Endodermal cell (in vitro differentiated cells): ENCODE measurements at regions not wholly inside any gene's neighbourhood (a gene's known extent, or its start where the extent isn't known, plus 50 kb on each side); places are given as distances from the start of the nearest gene placed in this dataset.
A peak's percentile ranks its signal among the peaks of the same experiment; 100 is the strongest.

Source experiments
- DNase-seq: peaks from one replicate; pipeline ENCODE4 v3.0.0-alpha.2; 2017
- H3K27ac ChIP-seq: 2 replicates; pipeline ENCODE4 v1.5.1; 2013; ENCODE audit warnings: mild to moderate bottlenecking, low read depth, low read length, moderate library complexity
- H3K27me3 ChIP-seq: 2 replicates; pipeline ENCODE4 v1.6.1; 2013; ENCODE audit warnings: mild to moderate bottlenecking, low read length, moderate library complexity; ENCODE audit not compliant: insufficient read depth, control insufficient read depth, poor library complexity, severe bottlenecking
- H3K36me3 ChIP-seq: 2 replicates; pipeline ENCODE4 v1.7.0; 2013; ENCODE audit warnings: mild to moderate bottlenecking, low read length, moderate library complexity; ENCODE audit not compliant: control insufficient read depth, insufficient read depth
- H3K4me1 ChIP-seq: one replicate; pipeline ENCODE4 v1.7.0; 2013; ENCODE audit warnings: low read length; ENCODE audit not compliant: control insufficient read depth, insufficient read depth
- H3K4me3 ChIP-seq: 2 replicates; pipeline ENCODE4 v1.5.1; 2013; ENCODE audit warnings: mild to moderate bottlenecking, low read length, moderate library complexity
- H3K9ac ChIP-seq: 2 replicates; pipeline ENCODE4 v1.6.1; 2013; ENCODE audit warnings: mild to moderate bottlenecking, low read length, moderate library complexity; ENCODE audit not compliant: poor library complexity, severe bottlenecking; ENCODE audit errors: extremely low read depth
- H3K9me3 ChIP-seq: 2 replicates; pipeline ENCODE4 v1.6.1; 2013; ENCODE audit warnings: mild to moderate bottlenecking, low read length, moderate library complexity; ENCODE audit not compliant: control insufficient read depth
- H3K27ac Mint-ChIP-seq: 2 replicates; pipeline ENCODE4 v1.8.0; 2020; ENCODE audit warnings: mixed read lengths
- H3K27me3 Mint-ChIP-seq: 2 replicates; pipeline ENCODE4 v1.8.0; 2021; ENCODE audit warnings: mild to moderate bottlenecking, mixed read lengths; ENCODE audit not compliant: insufficient read depth
- H3K36me3 Mint-ChIP-seq: 2 replicates; pipeline ENCODE4 v1.8.0; 2020; ENCODE audit warnings: low read depth, mixed read lengths
- H3K4me1 Mint-ChIP-seq: 2 replicates; pipeline ENCODE4 v1.8.0; 2020; ENCODE audit warnings: mixed read lengths
- H3K4me3 Mint-ChIP-seq: 2 replicates; pipeline ENCODE4 v1.8.0; 2020; ENCODE audit warnings: mild to moderate bottlenecking, moderate library complexity, mixed read lengths
- H3K9me3 Mint-ChIP-seq: 2 replicates; pipeline ENCODE4 v1.8.0; 2020; ENCODE audit warnings: mild to moderate bottlenecking, mixed read lengths
- WGBS, 2 experiments: methylation state at CpG; one replicate each; pipeline versions ENCODE4 v1.1.5 to v1.1.7; 2013; ENCODE audit warnings: missing lambda C conversion rate in 2 of 2, mixed read lengths in 1 of 2; ENCODE audit not compliant: insufficient coverage in 1 of 2, insufficient read length in 1 of 2; 5-methylcytosine and 5-hydroxymethylcytosine counted together
- TF ChIP-seq, protein P1 (sequence below): fragments of 200-600 bp; sonication (generic); conservative IDR thresholded peaks from 2 replicates; pipeline ENCODE4 v1.5.0; 2021; ENCODE audit warnings: antibody characterized with exemption, mild to moderate bottlenecking

DNA sequence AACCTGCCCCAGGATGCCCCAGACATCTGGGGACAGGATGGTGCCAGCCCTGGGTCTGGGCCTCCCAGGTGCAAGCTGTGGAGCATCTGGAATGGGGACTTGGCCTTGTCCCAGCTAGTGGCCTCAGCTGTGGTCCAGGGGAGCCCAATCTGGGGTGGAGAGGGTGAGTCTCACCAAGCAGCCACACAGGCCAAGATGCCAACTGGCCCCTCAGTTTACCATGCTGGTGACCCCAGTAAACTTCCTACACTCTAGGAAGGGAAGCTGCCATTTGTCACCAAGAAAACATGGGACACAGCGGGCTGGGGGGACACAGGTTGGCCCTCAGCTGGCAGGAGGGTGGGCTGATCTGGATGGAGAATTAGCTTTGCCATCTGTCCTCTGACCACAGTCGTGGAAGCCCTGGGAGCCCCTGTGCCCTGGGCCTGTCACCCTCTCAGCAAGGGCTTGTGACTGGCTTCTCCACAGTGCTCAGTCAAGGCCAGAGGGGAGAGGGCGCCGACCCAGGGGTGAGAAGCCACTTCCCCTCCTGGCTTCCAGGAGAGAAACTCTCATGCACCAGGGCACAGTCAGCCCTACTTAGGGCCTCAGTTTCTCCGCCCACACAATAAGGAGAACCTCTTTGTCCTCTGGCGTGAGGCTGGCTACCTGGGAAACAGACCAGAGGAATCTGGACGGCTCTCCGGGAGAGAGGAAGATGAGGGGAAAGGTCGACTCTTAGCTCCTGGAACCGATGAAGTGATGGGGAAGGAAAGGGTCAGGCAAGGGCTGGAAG is 126.4 kb upstream of the SMURF2 start:
- Mint-ChIP-seq H3K27ac (no peak overlapping the region), H3K4me1 (no peaks in the 10 kb centered on the region), H3K36me3 (peaks cover 19% of the 10 kb centered on the region), H3K9me3 (no peaks in the 10 kb centered on the region), H3K27me3 (peaks cover 2% of the 10 kb centered on the region), H3K4me3 (no peak overlapping the region)
- Histone ChIP-seq H3K9ac (no peak overlapping the region), H3K27me3 (no peaks in the 10 kb centered on the region), H3K27ac (no peak overlapping the region), H3K9me3 (no peaks in the 10 kb centered on the region), H3K4me1 (no peaks in the 10 kb centered on the region), H3K36me3 (peaks cover 6% of the 10 kb centered on the region), H3K4me3 (no peak overlapping the region)
- WGBS, 2 experiments = 90% methylated on average over 3 to 9 of the region's 10 CpGs
- TF ChIP-seq, protein P1, sequence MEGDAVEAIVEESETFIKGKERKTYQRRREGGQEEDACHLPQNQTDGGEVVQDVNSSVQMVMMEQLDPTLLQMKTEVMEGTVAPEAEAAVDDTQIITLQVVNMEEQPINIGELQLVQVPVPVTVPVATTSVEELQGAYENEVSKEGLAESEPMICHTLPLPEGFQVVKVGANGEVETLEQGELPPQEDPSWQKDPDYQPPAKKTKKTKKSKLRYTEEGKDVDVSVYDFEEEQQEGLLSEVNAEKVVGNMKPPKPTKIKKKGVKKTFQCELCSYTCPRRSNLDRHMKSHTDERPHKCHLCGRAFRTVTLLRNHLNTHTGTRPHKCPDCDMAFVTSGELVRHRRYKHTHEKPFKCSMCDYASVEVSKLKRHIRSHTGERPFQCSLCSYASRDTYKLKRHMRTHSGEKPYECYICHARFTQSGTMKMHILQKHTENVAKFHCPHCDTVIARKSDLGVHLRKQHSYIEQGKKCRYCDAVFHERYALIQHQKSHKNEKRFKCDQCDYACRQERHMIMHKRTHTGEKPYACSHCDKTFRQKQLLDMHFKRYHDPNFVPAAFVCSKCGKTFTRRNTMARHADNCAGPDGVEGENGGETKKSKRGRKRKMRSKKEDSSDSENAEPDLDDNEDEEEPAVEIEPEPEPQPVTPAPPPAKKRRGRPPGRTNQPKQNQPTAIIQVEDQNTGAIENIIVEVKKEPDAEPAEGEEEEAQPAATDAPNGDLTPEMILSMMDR = no peak
- peak; percentile 39 for DNase-seq

DNA sequence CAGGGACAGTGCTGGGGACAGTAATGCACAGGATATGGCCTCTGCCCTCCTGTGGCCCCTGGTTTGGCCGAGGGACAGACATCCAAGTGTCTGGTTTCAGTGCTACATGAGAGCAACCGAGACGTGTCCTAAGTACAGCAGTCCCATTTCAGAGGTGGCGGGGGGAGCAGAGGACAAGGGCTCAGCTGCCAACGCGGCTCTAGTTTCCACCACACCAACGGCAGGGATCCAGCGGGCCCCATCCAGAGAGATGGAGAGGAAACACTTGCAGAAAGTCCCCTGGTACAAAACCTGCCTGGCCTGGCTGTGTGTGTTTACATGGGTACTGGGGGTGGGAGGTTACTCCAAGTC is 125.8 kb upstream of the SMURF2 start:
- Mint-ChIP-seq H3K4me3 (no peak overlapping the region), H3K27ac (no peak overlapping the region), H3K9me3 (no peaks in the 10 kb centered on the region), H3K27me3 (peaks cover 6% of the 10 kb centered on the region), H3K4me1 (no peaks in the 10 kb centered on the region), H3K36me3 (peaks cover 19% of the 10 kb centered on the region)
- Histone ChIP-seq H3K4me3 (no peak overlapping the region), H3K27ac (no peak overlapping the region), H3K9me3 (no peaks in the 10 kb centered on the region), H3K27me3 (no peaks in the 10 kb centered on the region), H3K9ac (no peak overlapping the region), H3K4me1 (no peaks in the 10 kb centered on the region), H3K36me3 (peaks cover 6% of the 10 kb centered on the region)
- DNase-seq = no peak
- WGBS, 2 experiments = 90 to 100% methylated on average over 2 to 8 of the region's 8 CpGs
- TF ChIP-seq, protein P1 = no peak

DNA sequence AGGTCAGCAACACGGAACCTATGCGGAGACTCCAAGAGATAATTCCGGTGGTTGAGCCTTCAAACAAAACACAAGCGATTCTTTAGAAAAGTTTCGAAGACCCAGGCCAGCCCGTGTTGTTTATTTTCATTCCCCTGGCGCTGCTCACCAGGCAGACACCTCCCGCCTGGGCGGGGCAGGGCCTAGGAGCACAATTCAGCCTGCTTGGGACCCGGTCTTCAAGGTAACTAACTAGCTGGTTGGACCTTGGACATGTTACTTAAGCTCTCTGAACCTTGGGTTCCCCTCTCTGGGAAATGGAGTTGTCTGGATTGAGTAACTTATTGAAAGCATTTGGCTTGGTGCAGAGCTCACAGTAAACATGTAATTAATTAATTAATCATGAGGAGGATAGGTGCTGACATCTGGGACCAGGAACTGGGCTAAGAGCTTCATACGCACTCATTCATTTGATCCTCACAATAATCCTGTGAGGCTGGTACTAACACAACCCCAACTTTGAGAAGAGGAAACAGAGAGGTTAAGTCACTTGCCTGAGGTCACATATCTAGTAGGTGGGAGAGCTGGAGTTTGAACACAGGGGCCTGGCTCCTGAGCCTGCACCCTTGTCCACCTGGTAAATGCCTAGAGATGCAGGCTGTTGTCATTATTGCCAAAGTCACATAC is 125.3 kb upstream of the SMURF2 start:
- peak; percentile 49 for DNase-seq
- Mint-ChIP-seq H3K27ac (no peak overlapping the region), H3K4me1 (peaks cover under 1% of the 10 kb centered on the region)

More for the DNA sequence above, 125.3 kb upstream of the SMURF2 start:
- H3K4me1 ChIP-seq = no peaks in the 10 kb centered on the region
- TF ChIP-seq, protein P1 = no peak
- peaks cover under 1% of the 10 kb centered on the region for H3K27me3 ChIP-seq
- peaks cover 11% of the 10 kb centered on the region for H3K27me3 Mint-ChIP-seq
- H3K27ac ChIP-seq = no peak overlapping the region
- H3K36me3 ChIP-seq = peaks cover 6% of the 10 kb centered on the region
- peaks cover 19% of the 10 kb centered on the region for H3K36me3 Mint-ChIP-seq
- no peaks in the 10 kb centered on the region for H3K9me3 ChIP-seq
- H3K4me3 ChIP-seq = no peak overlapping the region
- no peak overlapping the region for H3K9ac ChIP-seq
- WGBS, 2 experiments = 88 to 89% methylated on average over 11 of the region's 11 CpGs
- H3K9me3 Mint-ChIP-seq = no peaks in the 10 kb centered on the region
- H3K4me3 Mint-ChIP-seq = no peak overlapping the region
